PC-9 (cell line): ENCODE measurements at regions not wholly inside any gene's neighbourhood (a gene's known extent, or its start where the extent isn't known, plus 50 kb on each side); places are given as distances from the start of the nearest gene placed in this dataset.

ENCODE experiments used
- BruUV-seq: library from RNA; stranded (reverse); fragments of 400-500 nt; replicated peaks from 2 replicates; lab custom pipeline; 2021; lab: Mats Ljungman, UMichigan
- CTCF ChIA-PET: fragments of 300-600 bp; sonication (Branson Sonifier 250); formaldehyde crosslinking; loops from one replicate; lab custom pipeline; 2022; ENCODE audit warnings: antibody characterized with exemption; lab: Charles Lee
- POLR2A ChIA-PET: fragments of 300-600 bp; sonication (Branson Sonifier 250); formaldehyde crosslinking; loops from one replicate; lab custom pipeline; 2022; ENCODE audit warnings: antibody characterized with exemption; ENCODE audit not compliant: unreplicated experiment; lab: Charles Lee
- DNase-seq, 2 experiments: peaks; one replicate each; pipeline versions ENCODE4 v3.0.0 to v3.0.0-alpha.2; 2015 to 2022; ENCODE audit warnings: mixed read lengths in 1 of 2
- H2AFZ ChIP-seq: fragments of 200-600 bp; sonication (generic); 2 replicates; pipeline ENCODE4 v1.8.1; 2017; ENCODE audit warnings: antibody characterized with exemption
- H3F3A ChIP-seq: fragments of 200-600 bp; sonication (generic); 2 replicates; pipeline ENCODE4 v1.8.1; 2017; ENCODE audit warnings: antibody characterized with exemption, mild to moderate bottlenecking, low read depth; ENCODE audit not compliant: insufficient read depth
- H3K27ac ChIP-seq: fragments of 200-600 bp; sonication (generic); 2 replicates; pipeline ENCODE4 v1.6.1; 2016; ENCODE audit warnings: mixed run types
- H3K27me3 ChIP-seq: fragments of 200-600 bp; sonication (generic); 2 replicates; pipeline ENCODE4 v1.6.1; 2016; ENCODE audit warnings: low read depth, mixed run types; ENCODE audit not compliant: insufficient read depth
- H3K36me3 ChIP-seq: fragments of 200-600 bp; sonication (generic); 2 replicates; pipeline ENCODE4 v1.6.1; 2016; ENCODE audit warnings: low read depth, mixed run types
- H3K4me1 ChIP-seq: fragments of 200-600 bp; sonication (generic); replicated peaks from 2 replicates; pipeline ENCODE4 v1.6.1; 2016; ENCODE audit warnings: mixed run types; ENCODE audit not compliant: insufficient read depth
- H3K4me2 ChIP-seq: fragments of 200-600 bp; sonication (generic); 2 replicates; pipeline ENCODE4 v1.6.1; 2017; ENCODE audit warnings: mixed run types
- H3K4me3 ChIP-seq: fragments of 200-600 bp; sonication (generic); 2 replicates; pipeline ENCODE4 v1.6.1; 2016; ENCODE audit warnings: mixed run types
- H3K79me2 ChIP-seq: fragments of 200-600 bp; sonication (generic); 2 replicates; pipeline ENCODE4 v1.6.1; 2017; ENCODE audit warnings: low read depth, mixed run types
- H3K9me2 ChIP-seq: fragments of 200-600 bp; sonication (generic); 2 replicates; pipeline ENCODE4 v1.8.1; 2017; ENCODE audit warnings: mild to moderate bottlenecking; ENCODE audit not compliant: insufficient read depth
- H3K9me3 ChIP-seq: fragments of 200-600 bp; sonication (generic); 2 replicates; pipeline ENCODE4 v1.8.1; 2016; ENCODE audit warnings: low read depth; ENCODE audit not compliant: insufficient read depth
- H4K20me1 ChIP-seq: fragments of 200-600 bp; sonication (generic); 2 replicates; pipeline ENCODE4 v1.8.1; 2017; ENCODE audit not compliant: insufficient read depth
- EZH2 ChIP-seq: fragments of 200-600 bp; sonication (generic); IDR thresholded peaks from 2 replicates; pipeline ENCODE4 v1.8.0; 2017; ENCODE audit warnings: antibody characterized with exemption, low read depth
- intact Hi-C: fragments of 100-400 bp; cut with micrococcal nuclease; formaldehyde crosslinking; loops from one replicate; pipeline ENCODE4 v1.10.0; 2022; ENCODE audit not compliant: unreplicated experiment
- TF ChIP-seq, protein P1 (sequence below): fragments of 200-600 bp; sonication (generic); conservative IDR thresholded peaks from 2 replicates; pipeline ENCODE4 v1.6.1; 2017; ENCODE audit warnings: mixed run types, antibody characterized with exemption, mild to moderate bottlenecking, moderate library complexity

GRCh38 chr5:92909602-92909962 lies 671.4 kb downstream of the NR2F1-AS1 start:
- Histone ChIP-seq H3K9me3 (no peaks in the 10 kb centered on the region), H3K79me2 (no peaks in the 10 kb centered on the region), H4K20me1 (no peaks in the 10 kb centered on the region), H3K36me3 (no peaks in the 10 kb centered on the region), H3K4me2 (no peak overlapping the region), H3K4me1 (peaks cover 12% of the 10 kb centered on the region), H3F3A (no peaks in the 10 kb centered on the region), H3K4me3 (no peak overlapping the region), H2AFZ (no peak overlapping the region), H3K27me3 (no peaks in the 10 kb centered on the region), H3K27ac (no peak overlapping the region), H3K9me2 (no peaks in the 10 kb centered on the region)
- no peak for DNase-seq
- intact Hi-C loops = loop anchor here (5.0 kb wide), 1 partner anchor 673 kb away; the partner anchor contains the start of genes NR2F1 and NR2F1-AS1
- POLR2A ChIA-PET = no interaction called here
- CTCF ChIA-PET = no interaction called here
- no TSS peak for BruUV-seq
- TF ChIP-seq, protein P1, sequence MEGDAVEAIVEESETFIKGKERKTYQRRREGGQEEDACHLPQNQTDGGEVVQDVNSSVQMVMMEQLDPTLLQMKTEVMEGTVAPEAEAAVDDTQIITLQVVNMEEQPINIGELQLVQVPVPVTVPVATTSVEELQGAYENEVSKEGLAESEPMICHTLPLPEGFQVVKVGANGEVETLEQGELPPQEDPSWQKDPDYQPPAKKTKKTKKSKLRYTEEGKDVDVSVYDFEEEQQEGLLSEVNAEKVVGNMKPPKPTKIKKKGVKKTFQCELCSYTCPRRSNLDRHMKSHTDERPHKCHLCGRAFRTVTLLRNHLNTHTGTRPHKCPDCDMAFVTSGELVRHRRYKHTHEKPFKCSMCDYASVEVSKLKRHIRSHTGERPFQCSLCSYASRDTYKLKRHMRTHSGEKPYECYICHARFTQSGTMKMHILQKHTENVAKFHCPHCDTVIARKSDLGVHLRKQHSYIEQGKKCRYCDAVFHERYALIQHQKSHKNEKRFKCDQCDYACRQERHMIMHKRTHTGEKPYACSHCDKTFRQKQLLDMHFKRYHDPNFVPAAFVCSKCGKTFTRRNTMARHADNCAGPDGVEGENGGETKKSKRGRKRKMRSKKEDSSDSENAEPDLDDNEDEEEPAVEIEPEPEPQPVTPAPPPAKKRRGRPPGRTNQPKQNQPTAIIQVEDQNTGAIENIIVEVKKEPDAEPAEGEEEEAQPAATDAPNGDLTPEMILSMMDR = peak; percentile 36; the same call in 1 of the 2 replicates
- TF ChIP-seq EZH2 = no peak

DNA sequence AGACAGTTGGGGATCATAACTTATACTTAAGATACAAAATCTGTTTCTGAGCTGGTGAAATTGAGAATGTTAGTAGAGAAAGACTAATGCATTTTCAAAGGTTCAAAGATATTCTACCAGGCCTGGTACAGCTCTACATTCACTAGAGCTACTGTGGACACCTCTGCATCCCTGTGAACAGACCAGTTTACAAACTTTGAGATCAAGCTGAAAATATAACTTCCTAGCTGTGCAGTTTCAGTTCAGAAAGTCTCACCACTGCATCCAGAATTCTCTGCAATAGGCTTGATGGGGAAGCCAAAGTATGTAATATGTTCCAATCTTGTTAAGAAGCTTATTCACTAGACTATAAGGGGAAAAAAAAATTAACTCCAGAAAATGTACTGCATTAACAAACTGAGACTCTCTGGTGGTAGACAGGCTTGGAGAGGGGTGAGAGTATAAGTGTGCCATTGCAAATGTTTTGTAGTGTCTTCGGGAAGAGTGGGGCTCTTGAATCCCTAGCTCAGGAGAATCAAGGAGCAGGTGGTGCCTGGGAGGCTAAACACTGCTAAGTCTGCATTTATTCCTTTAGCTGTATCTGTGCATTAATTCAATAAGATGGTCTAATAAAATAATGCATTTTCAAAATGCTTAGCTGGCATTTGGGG lies 671.9 kb downstream of the NR2F1-AS1 start:
- POLR2A ChIA-PET = no interaction called here
- no peak overlapping the region; the same call in 1 of the 2 replicates for H2AFZ ChIP-seq
- no TSS peak for BruUV-seq

GRCh38 chr5:92907938-92908606 lies 672.9 kb downstream of the NR2F1-AS1 start:
- peak overlapping the region; percentile 21 for H3K4me2 ChIP-seq
- no peak overlapping the region for H3K4me3 ChIP-seq

More for the DNA sequence above, 671.9 kb downstream of the NR2F1-AS1 start:
- CTCF ChIA-PET = no interaction called here
- H4K20me1 ChIP-seq = no peaks in the 10 kb centered on the region
- no peak overlapping the region for H3K27ac ChIP-seq
- TF ChIP-seq EZH2 = no peak
- TF ChIP-seq, protein P1 = no peak
- peaks cover 12% of the 10 kb centered on the region for H3K4me1 ChIP-seq
- no peaks in the 10 kb centered on the region for H3K79me2 ChIP-seq
- H3K27me3 ChIP-seq = no peaks in the 10 kb centered on the region
- no peaks in the 10 kb centered on the region for H3F3A ChIP-seq
- no peak overlapping the region for H3K4me3 ChIP-seq
- DNase-seq = no peak
- H3K9me3 ChIP-seq = no peaks in the 10 kb centered on the region
- no peaks in the 10 kb centered on the region for H3K9me2 ChIP-seq
- intact Hi-C loops = loop anchor here (5.0 kb wide), 1 partner anchor 673 kb away; the partner anchor contains the start of genes NR2F1 and NR2F1-AS1
- no peak overlapping the region for H3K4me2 ChIP-seq
- H3K36me3 ChIP-seq = no peaks in the 10 kb centered on the region

More at GRCh38 chr5:92907938-92908606, 672.9 kb downstream of the NR2F1-AS1 start:
- Histone ChIP-seq H3F3A (no peaks in the 10 kb centered on the region), H3K27me3 (no peaks in the 10 kb centered on the region), H3K4me1 (peaks cover 12% of the 10 kb centered on the region), H3K27ac (no peak overlapping the region), H3K9me3 (no peaks in the 10 kb centered on the region), H2AFZ (0 out of 2 replicates have a peak overlapping the region, but pooled peaks have one; percentile 25), H3K79me2 (no peaks in the 10 kb centered on the region), H4K20me1 (no peaks in the 10 kb centered on the region), H3K9me2 (no peaks in the 10 kb centered on the region), H3K36me3 (no peaks in the 10 kb centered on the region)
- CTCF ChIA-PET = interaction anchor here (0.5 kb wide), 1 partner anchor 1002 kb away, joined by 3 read pairs; no protein-coding TSS in a partner anchor
- intact Hi-C loops = loop anchor here (5.0 kb wide), 1 partner anchor 674 kb away; the partner anchor contains the start of genes NR2F1 and NR2F1-AS1
- BruUV-seq = no TSS peak
- TF ChIP-seq EZH2 = no peak
- TF ChIP-seq, protein P1 = no peak
- DNase-seq = no peak
- POLR2A ChIA-PET = interaction anchor here (0.6 kb wide), 1 partner anchor 615 kb away, joined by 3 read pairs; no protein-coding TSS in a partner anchor
